ENCODE measurements at regions not wholly inside any gene's neighbourhood (a gene's known extent, or its start where the extent isn't known, plus 50 kb on each side); places are given as distances from the start of the nearest gene placed in this dataset.

DNA sequence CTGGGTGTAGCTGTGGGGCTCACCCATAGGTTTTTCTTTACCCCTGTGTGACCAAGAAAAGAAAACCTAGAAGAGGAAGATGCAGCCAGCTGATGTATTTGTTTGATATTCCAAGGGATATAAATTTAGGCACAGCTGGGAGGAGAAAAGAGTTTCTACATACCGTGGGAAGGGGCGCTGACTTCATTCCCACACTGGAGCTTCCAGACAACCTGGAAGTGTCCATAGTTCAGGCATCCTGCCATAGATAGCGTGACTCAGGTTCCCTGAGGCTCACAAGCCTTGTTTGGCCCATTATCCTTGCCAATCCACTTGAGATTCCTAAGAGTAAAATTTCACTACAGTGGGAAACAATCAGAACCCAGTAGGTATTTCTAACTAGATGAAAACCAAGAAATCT is 371.7 kb upstream of the NRP1 start:
- no peak for TF ChIP-seq CTCF (IDR thresholded peaks at IDR 0.05)
- no peak for TF ChIP-seq POLR2A (IDR thresholded peaks at IDR 0.05)
